GM19468 (cell line): ENCODE measurements at regions not wholly inside any gene's neighbourhood (a gene's known extent, or its start where the extent isn't known, plus 50 kb on each side); places are given as distances from the start of the nearest gene placed in this dataset.
"Not testable (repeated sequence)": the region's sequence is repeated elsewhere in the genome, so short reads cannot be mapped to it uniquely, and the experiment has no call there.

Experiments used
- ATAC-seq: cut with Tn5 transposase; IDR thresholded peaks from one replicate; pipeline ENCODE4 v1.9.1; 2021; ENCODE audit warnings: mild to moderate bottlenecking, moderate library complexity, moderate number of reproducible peaks; ENCODE audit not compliant: unreplicated experiment; ENCODE audit errors: extremely low read depth

GRCh38 chr1:228937351-228937750 lies 202.1 kb downstream of the RHOU start:
- no peak for ATAC-seq

GRCh38 chr1:228937851-228938536 lies 202.7 kb downstream of the RHOU start:
- ATAC-seq = no peak

GRCh38 chr1:228938537-228938901 lies 203.2 kb downstream of the RHOU start:
- ATAC-seq = no peak

GRCh38 chr1:228939001-228939691 lies 203.9 kb downstream of the RHOU start:
- ATAC-seq = no peak

GRCh38 chr1:228939881-228940392 lies 204.7 kb downstream of the RHOU start:
- no peak for ATAC-seq

- ATAC-seq = no peak
Observed at GRCh38 chr1:228940526-228940925, 205.2 kb downstream of the RHOU start.

- no peak for ATAC-seq
Observed at GRCh38 chr1:228940926-228941325, 205.6 kb downstream of the RHOU start.

GRCh38 chr1:228941666-228942065 lies 206.4 kb downstream of the RHOU start:
- ATAC-seq = no peak

GRCh38 chr1:228943436-228943835 lies 208.2 kb downstream of the RHOU start:
- ATAC-seq = no peak

GRCh38 chr1:228944296-228944695 lies 209.0 kb downstream of the RHOU start:
- no peak for ATAC-seq

GRCh38 chr1:228944935-228945371 lies 209.7 kb downstream of the RHOU start:
- ATAC-seq = no peak

GRCh38 chr1:228945885-228946284 lies 210.6 kb downstream of the RHOU start:
- no peak for ATAC-seq

GRCh38 chr1:228949617-228950016 lies 214.3 kb downstream of the RHOU start:
- ATAC-seq = not testable (repeated sequence)

- no peak for ATAC-seq
Observed at GRCh38 chr1:228953207-228953606, 217.9 kb downstream of the RHOU start.

GRCh38 chr1:228953808-228954207 lies 218.5 kb downstream of the RHOU start:
- not testable (repeated sequence) for ATAC-seq

GRCh38 chr1:228955691-228956090 lies 220.4 kb downstream of the RHOU start:
- ATAC-seq = no peak

GRCh38 chr1:228956864-228957263 lies 221.6 kb downstream of the RHOU start:
- no peak for ATAC-seq

GRCh38 chr1:228957535-228957934 lies 222.3 kb downstream of the RHOU start:
- ATAC-seq = no peak

- ATAC-seq = no peak
Observed at GRCh38 chr1:228958121-228958520, 222.8 kb downstream of the RHOU start.

- no peak for ATAC-seq
Observed at GRCh38 chr1:228958741-228959140, 223.5 kb downstream of the RHOU start.

GRCh38 chr1:228960705-228961104 lies 225.4 kb downstream of the RHOU start:
- ATAC-seq = no peak

- ATAC-seq = no peak
Observed at GRCh38 chr1:228961511-228961910, 226.2 kb downstream of the RHOU start.
